ENCODE measurements at regions not wholly inside any gene's neighbourhood (a gene's known extent, or its start where the extent isn't known, plus 50 kb on each side); places are given as distances from the start of the nearest gene placed in this dataset.

DNA sequence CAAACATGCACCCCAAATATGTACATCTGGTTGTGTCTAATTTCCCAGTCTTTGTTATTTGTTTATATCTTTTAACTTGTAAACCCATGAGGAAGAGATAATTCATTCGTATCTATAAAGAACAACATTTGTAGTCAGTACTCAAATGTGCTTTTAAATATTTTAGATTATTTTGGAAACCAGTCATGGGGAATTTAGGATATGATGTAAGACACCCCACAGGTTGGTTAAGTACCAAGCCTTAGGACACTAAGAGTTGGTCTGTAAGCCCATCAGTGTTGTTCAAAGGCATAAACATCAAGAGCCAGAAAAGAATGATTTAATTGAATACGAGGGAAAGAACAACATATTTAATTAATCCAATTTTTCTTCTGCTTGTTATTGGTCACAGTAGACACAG is 421.1 kb upstream of the SEMA3C start:
- no peak for TF ChIP-seq EZH2phosphoT487 (IDR thresholded peaks at IDR 0.05; ENCODE audit: borderline replicate concordance)
- TF ChIP-seq, protein P1, sequence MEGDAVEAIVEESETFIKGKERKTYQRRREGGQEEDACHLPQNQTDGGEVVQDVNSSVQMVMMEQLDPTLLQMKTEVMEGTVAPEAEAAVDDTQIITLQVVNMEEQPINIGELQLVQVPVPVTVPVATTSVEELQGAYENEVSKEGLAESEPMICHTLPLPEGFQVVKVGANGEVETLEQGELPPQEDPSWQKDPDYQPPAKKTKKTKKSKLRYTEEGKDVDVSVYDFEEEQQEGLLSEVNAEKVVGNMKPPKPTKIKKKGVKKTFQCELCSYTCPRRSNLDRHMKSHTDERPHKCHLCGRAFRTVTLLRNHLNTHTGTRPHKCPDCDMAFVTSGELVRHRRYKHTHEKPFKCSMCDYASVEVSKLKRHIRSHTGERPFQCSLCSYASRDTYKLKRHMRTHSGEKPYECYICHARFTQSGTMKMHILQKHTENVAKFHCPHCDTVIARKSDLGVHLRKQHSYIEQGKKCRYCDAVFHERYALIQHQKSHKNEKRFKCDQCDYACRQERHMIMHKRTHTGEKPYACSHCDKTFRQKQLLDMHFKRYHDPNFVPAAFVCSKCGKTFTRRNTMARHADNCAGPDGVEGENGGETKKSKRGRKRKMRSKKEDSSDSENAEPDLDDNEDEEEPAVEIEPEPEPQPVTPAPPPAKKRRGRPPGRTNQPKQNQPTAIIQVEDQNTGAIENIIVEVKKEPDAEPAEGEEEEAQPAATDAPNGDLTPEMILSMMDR (conservative IDR thresholded peaks at IDR 0.05; ENCODE audit: low read length), result no peak
